GM19328 (cell line): ENCODE measurements at regions not wholly inside any gene's neighbourhood (a gene's known extent, or its start where the extent isn't known, plus 50 kb on each side); places are given as distances from the start of the nearest gene placed in this dataset.

Source experiments
- ATAC-seq: cut with Tn5 transposase; IDR thresholded peaks from one replicate; pipeline ENCODE4 v1.9.1; 2021; ENCODE audit warnings: mild to moderate bottlenecking, moderate library complexity; ENCODE audit not compliant: unreplicated experiment

- no peak for ATAC-seq
These were observed 57.8 kb upstream of the PLAC8 start for GRCh38 chr4:83172371-83172770.

DNA sequence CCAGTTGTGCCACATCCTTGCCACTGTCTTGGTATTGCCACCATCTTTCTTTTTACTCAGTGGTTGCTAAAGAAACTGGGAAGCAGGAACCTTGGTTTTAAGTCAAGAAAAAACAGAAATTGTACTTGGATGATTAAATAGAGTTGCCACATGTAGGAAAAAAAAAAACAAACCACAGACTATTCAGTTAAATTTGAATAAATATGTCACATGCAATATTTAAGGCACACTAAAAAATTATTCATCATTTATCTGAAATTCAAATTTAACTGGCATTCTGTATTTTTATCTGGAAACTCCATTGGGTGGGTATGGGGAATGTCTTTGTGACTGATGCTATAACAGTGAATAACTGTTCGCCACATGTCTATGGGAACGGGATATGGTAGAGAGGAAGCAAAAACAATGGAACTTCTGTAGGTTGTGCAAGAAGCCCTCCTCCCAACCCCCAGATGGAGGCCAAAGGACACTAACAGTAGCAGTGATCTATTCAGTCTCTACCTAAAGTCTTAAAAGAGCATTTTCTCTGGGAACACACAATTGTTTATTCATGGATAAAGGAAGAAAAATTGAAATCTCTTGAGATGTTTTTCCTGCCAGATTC, 57.0 kb upstream of the PLAC8 start:
- ATAC-seq = no peak

- ATAC-seq = no peak
These were observed 56.4 kb upstream of the PLAC8 start for GRCh38 chr4:83170952-83171399.
